Spleen (tissue), 7 donors: ENCODE measurements at regions not wholly inside any gene's neighbourhood (a gene's known extent, or its start where the extent isn't known, plus 50 kb on each side); places are given as distances from the start of the nearest gene placed in this dataset.

Experiments
- POLR2A ChIP-seq, 3 donors: fragments of 450-650 bp; IDR thresholded peaks; one replicate each; pipeline ENCODE4 v1.5.1; 2017; ENCODE audit warnings: antibody characterized with exemption in 3 of 3, mild to moderate bottlenecking in 1 of 3
- POLR2AphosphoS5 ChIP-seq, 3 donors: sonication (generic); formaldehyde crosslinking; IDR thresholded peaks; one replicate each; pipeline ENCODE4 v1.5.1; 2017; ENCODE audit warnings: antibody characterized with exemption in 3 of 3
- TF ChIP-seq, protein P1 (sequence below), 11 experiments: fragments of 200-600 bp in 7 of 11; fragments of 450-650 bp in 4 of 11; sonication (generic) in 4 of 11; IDR thresholded peaks in 8 of 11; conservative IDR thresholded peaks in 3 of 11; 1 replicate in 7 of 11; 2 replicates in 4 of 11; pipeline versions ENCODE4 v1.4.0 to v1.8.0; 2016 to 2021; ENCODE audit warnings: antibody characterized with exemption in 11 of 11, inconsistent platforms in 4 of 11, mild to moderate bottlenecking in 1 of 11
- donor health status: DM: no; HTN: no; CAD: no; lungs with moderate emphysema.
- donor health status: DM: no; HTN: no; CAD: no.
- donor health status: DM: no; HTN: no; CAD: no.

DNA sequence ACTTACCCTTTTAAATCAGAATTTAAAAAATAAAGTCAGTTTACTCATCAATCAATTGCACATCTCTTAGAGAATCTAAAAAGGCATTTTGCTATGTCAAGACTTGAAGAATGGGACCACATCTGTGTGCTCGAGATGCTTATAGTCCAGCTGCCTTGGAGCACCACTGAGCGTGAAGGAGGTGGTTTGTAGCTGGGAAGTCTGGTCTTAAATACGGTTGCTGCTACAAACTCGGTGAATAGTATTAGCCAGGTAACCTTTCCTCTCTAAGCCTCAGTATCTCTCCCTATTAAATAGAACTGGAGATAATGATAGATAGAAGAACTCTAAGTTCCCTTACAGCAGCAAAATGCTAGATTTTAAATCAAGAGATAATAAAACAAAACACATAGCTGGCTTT lies 289.7 kb downstream of the TRIB2 start:
- no peak for TF ChIP-seq POLR2A (IDR thresholded peaks at IDR 0.05)
- TF ChIP-seq, protein P1, sequence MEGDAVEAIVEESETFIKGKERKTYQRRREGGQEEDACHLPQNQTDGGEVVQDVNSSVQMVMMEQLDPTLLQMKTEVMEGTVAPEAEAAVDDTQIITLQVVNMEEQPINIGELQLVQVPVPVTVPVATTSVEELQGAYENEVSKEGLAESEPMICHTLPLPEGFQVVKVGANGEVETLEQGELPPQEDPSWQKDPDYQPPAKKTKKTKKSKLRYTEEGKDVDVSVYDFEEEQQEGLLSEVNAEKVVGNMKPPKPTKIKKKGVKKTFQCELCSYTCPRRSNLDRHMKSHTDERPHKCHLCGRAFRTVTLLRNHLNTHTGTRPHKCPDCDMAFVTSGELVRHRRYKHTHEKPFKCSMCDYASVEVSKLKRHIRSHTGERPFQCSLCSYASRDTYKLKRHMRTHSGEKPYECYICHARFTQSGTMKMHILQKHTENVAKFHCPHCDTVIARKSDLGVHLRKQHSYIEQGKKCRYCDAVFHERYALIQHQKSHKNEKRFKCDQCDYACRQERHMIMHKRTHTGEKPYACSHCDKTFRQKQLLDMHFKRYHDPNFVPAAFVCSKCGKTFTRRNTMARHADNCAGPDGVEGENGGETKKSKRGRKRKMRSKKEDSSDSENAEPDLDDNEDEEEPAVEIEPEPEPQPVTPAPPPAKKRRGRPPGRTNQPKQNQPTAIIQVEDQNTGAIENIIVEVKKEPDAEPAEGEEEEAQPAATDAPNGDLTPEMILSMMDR (IDR thresholded peaks at IDR 0.05 in 8 of 11, conservative IDR thresholded peaks at IDR 0.05 in 3 of 11): no peak
- TF ChIP-seq POLR2AphosphoS5 (IDR thresholded peaks at IDR 0.05): no peak
